ENCODE measurements at regions not wholly inside any gene's neighbourhood (a gene's known extent, or its start where the extent isn't known, plus 50 kb on each side); places are given as distances from the start of the nearest gene placed in this dataset.

DNA sequence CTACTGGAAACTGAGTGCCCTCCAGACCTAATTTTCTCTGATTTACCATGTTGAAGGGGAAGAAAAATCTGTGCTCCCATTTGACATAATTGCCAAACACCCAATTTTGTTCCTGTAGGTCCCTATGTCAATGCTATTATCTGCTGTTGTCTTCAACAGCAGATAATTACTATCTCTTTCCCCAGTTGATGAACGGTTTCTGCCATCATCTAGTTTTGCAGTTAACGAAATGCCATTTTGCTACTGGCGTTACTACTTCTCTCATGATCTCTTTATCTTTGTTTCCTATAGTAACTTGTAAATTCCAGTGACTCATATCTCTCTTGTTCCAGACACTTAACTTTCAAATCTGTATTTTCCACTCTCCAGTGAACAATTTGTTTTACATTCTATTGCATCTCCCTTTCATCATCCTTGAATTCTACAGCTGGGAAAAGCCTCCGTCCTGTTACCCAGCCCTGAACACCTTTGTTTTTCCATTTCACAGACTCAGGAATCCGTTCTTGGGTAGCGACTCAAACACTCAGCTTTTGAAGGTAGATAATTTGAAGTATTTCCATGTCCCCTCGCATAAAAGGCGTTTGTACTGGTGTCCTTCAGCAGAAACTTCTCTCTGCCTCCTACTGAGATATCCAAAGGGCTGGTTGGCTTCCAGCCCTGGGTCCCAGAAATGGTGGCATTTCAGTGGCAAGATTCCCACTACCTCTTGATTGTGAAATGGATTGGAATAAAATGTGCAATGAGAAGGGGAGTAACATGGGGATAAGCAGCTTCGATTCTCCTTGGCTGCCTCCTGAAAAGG, 111.7 kb downstream of the FOXB1 start:
- ATAC-seq (replicated peaks) (no peak), DNase-seq (no peak)
- Mint-ChIP-seq H3K36me3 (ENCODE audit: insufficient read depth) (no peaks in the 10 kb centered on the region), H3K9me3 (no peaks in the 10 kb centered on the region), H3K4me3 (no peak overlapping the region), H3K27ac (no peak overlapping the region), H3K27me3 (peaks cover 7 to 16% of the 10 kb centered on the region in 2 donors), H3K4me1 (ENCODE audit: low read depth in 2 of 2) (no peaks in the 10 kb centered on the region)

DNA sequence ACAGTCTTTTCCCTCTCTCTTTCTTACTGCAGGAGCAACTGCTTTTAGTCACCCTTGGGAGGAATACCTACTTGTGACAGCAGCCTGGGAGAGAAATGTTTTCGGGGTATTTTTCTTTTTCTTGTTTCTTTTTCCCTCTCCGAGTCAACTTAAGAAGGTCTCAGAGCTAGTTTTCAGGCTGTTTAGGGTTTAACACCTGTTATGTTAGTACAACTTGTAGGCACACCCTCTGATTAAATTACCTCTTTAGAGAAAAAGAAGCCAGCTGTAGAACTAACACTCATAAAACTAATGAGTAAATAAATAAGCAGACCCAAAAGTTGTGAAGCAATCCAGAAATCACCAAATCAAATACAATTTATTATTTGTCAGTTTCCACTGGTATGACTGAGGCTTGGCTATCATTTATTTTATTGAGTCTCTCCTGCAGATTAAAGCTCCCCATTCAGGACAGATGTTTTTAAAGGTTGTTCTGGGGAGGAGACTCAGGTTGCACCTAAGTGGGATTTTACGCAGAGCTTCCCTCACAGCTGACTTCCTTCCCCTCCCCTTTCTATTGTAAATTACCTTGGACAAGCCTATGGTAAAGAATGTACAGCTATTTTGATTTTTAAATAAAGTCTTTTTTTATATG, 112.5 kb downstream of the FOXB1 start:
- H3K4me3 Mint-ChIP-seq: no peak overlapping the region
- H3K27ac Mint-ChIP-seq: no peak overlapping the region
- DNase-seq (no peak), ATAC-seq (replicated peaks) (no peak)
- H3K9me3 Mint-ChIP-seq: no peaks in the 10 kb centered on the region
- H3K4me1 Mint-ChIP-seq (ENCODE audit: low read depth in 2 of 2): no peaks in the 10 kb centered on the region
- peaks cover 7 to 14% of the 10 kb centered on the region in 2 donors for H3K27me3 Mint-ChIP-seq
- H3K36me3 Mint-ChIP-seq (ENCODE audit: insufficient read depth): no peaks in the 10 kb centered on the region

GRCh38 chr15:60118146-60118545, 114.0 kb downstream of the FOXB1 start:
- no peak for ATAC-seq (replicated peaks)
- DNase-seq: no peak
- Mint-ChIP-seq H3K27me3 (peaks cover 7 to 14% of the 10 kb centered on the region in 2 donors), H3K27ac (no peak overlapping the region), H3K36me3 (ENCODE audit: insufficient read depth) (no peaks in the 10 kb centered on the region), H3K4me1 (ENCODE audit: low read depth in 2 of 2) (no peaks in the 10 kb centered on the region), H3K4me3 (no peak overlapping the region), H3K9me3 (no peaks in the 10 kb centered on the region)

DNA sequence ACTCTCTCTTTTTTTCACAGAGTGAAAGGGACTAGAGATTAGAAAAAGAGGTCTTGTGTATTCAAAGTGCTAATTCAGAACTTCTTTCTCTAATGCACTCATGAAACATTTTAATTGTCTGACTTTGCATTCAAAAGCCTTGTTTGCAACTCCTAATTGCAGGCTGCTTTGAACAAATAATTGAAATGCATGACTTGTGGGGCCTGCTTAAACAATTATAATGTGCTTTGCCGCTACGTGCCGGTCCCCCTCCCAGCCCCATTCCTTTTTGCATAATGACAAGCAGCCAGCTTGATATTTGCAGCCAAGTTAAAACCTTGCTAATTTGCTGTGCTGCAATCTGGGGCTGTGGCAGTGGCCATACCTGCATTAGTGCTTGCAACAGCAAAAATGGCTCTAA, 114.5 kb downstream of the FOXB1 start:
- Mint-ChIP-seq H3K27ac (no peak overlapping the region), H3K36me3 (ENCODE audit: insufficient read depth) (no peaks in the 10 kb centered on the region), H3K9me3 (no peaks in the 10 kb centered on the region), H3K4me3 (no peak overlapping the region), H3K4me1 (ENCODE audit: low read depth in 2 of 2) (no peaks in the 10 kb centered on the region), H3K27me3 (peaks cover 7 to 14% of the 10 kb centered on the region in 2 donors)
- ATAC-seq (replicated peaks): no peak
- no peak for DNase-seq

- H3K9me3 Mint-ChIP-seq: no peaks in the 10 kb centered on the region
- H3K4me3 Mint-ChIP-seq: no peak overlapping the region
- peaks cover 7 to 14% of the 10 kb centered on the region in 2 donors for H3K27me3 Mint-ChIP-seq
- H3K27ac Mint-ChIP-seq: no peak overlapping the region
- DNase-seq (no peak), ATAC-seq (replicated peaks) (no peak)
- H3K4me1 Mint-ChIP-seq (ENCODE audit: low read depth in 2 of 2): no peaks in the 10 kb centered on the region
- no peaks in the 10 kb centered on the region for H3K36me3 Mint-ChIP-seq (ENCODE audit: insufficient read depth)
These were observed 115.0 kb downstream of the FOXB1 start for GRCh38 chr15:60119101-60119500.

DNA sequence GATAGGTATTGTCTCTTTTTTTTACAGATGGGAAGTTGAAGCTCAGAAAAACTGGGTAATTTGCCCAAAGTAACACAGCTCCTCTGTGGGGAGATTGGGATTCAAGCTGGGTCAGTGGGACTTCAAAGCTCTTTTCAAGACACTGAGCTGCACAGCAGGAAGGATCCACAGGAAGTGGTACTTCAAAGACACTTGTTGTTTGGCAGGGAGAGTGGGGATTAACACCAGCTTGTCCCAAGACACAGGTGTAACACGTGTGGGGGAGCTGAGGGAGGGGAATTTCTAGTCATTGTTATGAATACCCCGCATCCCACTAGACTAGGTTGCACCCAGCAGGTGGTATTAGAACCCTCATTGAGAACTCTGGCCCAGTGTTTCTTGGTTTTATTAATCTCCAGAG, 116.0 kb downstream of the FOXB1 start:
- ATAC-seq (replicated peaks) (no peak), DNase-seq (no peak)
- Mint-ChIP-seq H3K4me3 (no peak overlapping the region), H3K9me3 (no peaks in the 10 kb centered on the region), H3K27ac (no peak overlapping the region), H3K4me1 (ENCODE audit: low read depth in 2 of 2) (no peaks in the 10 kb centered on the region), H3K27me3 (peaks cover 7 to 12% of the 10 kb centered on the region in 2 donors), H3K36me3 (ENCODE audit: insufficient read depth) (no peaks in the 10 kb centered on the region)

- peaks cover 0 to 7% of the 10 kb centered on the region in 2 donors for H3K27me3 Mint-ChIP-seq
- ATAC-seq (replicated peaks): no peak
- H3K9me3 Mint-ChIP-seq: no peaks in the 10 kb centered on the region
- no peak overlapping the region for H3K4me3 Mint-ChIP-seq
- H3K27ac Mint-ChIP-seq: no peak overlapping the region
- H3K4me1 Mint-ChIP-seq (ENCODE audit: low read depth in 2 of 2): peaks cover under 1 to 5% of the 10 kb centered on the region in 2 donors
- no peak for DNase-seq
- H3K36me3 Mint-ChIP-seq (ENCODE audit: insufficient read depth): no peaks in the 10 kb centered on the region
These were observed 117.7 kb downstream of the FOXB1 start for GRCh38 chr15:60121845-60122244.

- ATAC-seq (replicated peaks): no peak
- no peak for DNase-seq
- no peak overlapping the region for H3K4me3 Mint-ChIP-seq
- H3K27me3 Mint-ChIP-seq: peaks cover 0 to 7% of the 10 kb centered on the region in 2 donors
- peaks cover 6% of the 10 kb centered on the region for H3K36me3 Mint-ChIP-seq (ENCODE audit: insufficient read depth)
- peaks cover 4 to 11% of the 10 kb centered on the region in 2 donors for H3K4me1 Mint-ChIP-seq (ENCODE audit: low read depth in 2 of 2)
- no peaks in the 10 kb centered on the region for H3K9me3 Mint-ChIP-seq
- no peak overlapping the region for H3K27ac Mint-ChIP-seq
These were observed 118.6 kb downstream of the FOXB1 start for GRCh38 chr15:60122691-60123090.

DNA sequence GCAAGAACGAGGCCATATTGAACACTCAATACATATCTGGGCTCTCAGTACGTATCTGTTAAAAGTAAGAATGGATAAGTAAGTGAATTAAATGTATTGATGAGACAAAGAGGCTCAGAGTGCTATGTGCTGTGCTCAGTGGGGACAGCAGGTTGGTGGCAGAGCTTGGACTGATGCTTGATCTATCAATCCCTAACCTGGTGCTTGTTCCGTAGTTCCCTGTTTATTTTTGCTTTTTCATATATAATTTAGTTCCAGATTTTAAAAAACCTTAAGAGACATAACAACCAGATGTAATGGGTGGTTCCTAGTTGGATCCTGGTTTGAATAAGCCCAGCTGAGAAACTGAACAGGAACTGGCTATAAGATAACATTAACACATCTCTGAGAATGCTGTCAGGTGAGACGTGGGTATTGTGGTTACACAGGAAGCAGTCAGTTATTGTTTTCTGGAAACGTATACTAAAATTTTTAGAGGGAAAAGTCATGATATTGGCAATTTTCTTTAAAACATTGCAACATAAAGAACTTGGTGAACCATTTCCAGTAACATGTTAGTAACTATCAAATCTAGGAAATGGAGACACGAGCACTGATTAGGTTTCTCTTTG, 120.5 kb downstream of the FOXB1 start:
- no peaks in the 10 kb centered on the region for H3K27me3 Mint-ChIP-seq
- no peak overlapping the region for H3K4me3 Mint-ChIP-seq
- H3K36me3 Mint-ChIP-seq (ENCODE audit: insufficient read depth): peaks cover 9% of the 10 kb centered on the region
- H3K9me3 Mint-ChIP-seq: no peaks in the 10 kb centered on the region
- DNase-seq (no peak), ATAC-seq (replicated peaks) (no peak)
- peak overlapping the region in 1 of 2 donors; percentile 25 for H3K27ac Mint-ChIP-seq
- peaks cover 9 to 22% of the 10 kb centered on the region in 2 donors for H3K4me1 Mint-ChIP-seq (ENCODE audit: low read depth in 2 of 2)

- no peaks in the 10 kb centered on the region for H3K27me3 Mint-ChIP-seq
- no peaks in the 10 kb centered on the region for H3K9me3 Mint-ChIP-seq
- ATAC-seq (replicated peaks) (no peak), DNase-seq (no peak)
- peak overlapping the region; percentile 25 to 66 for H3K27ac Mint-ChIP-seq
- H3K36me3 Mint-ChIP-seq (ENCODE audit: insufficient read depth): peaks cover 9% of the 10 kb centered on the region
- no peak overlapping the region for H3K4me3 Mint-ChIP-seq
- peaks cover 9 to 22% of the 10 kb centered on the region in 2 donors for H3K4me1 Mint-ChIP-seq (ENCODE audit: low read depth in 2 of 2)
These were observed 121.2 kb downstream of the FOXB1 start for GRCh38 chr15:60125334-60125733.

GRCh38 chr15:60126200-60126599, 122.1 kb downstream of the FOXB1 start:
- Mint-ChIP-seq H3K9me3 (no peaks in the 10 kb centered on the region), H3K27ac (peak overlapping the region; percentile 92 to 98), H3K27me3 (no peaks in the 10 kb centered on the region), H3K4me1 (ENCODE audit: low read depth in 2 of 2) (peaks cover 9 to 22% of the 10 kb centered on the region in 2 donors), H3K4me3 (peak overlapping the region in 1 of 2 donors; percentile 89), H3K36me3 (ENCODE audit: insufficient read depth) (peaks cover 9% of the 10 kb centered on the region)
- DNase-seq (no peak), ATAC-seq (replicated peaks) (no peak)

- peak overlapping the region; percentile 92 to 98 for H3K27ac Mint-ChIP-seq
- DNase-seq (no peak), ATAC-seq (replicated peaks) (no peak)
- H3K27me3 Mint-ChIP-seq: no peaks in the 10 kb centered on the region
- H3K4me1 Mint-ChIP-seq (ENCODE audit: low read depth in 2 of 2): peaks cover 9 to 22% of the 10 kb centered on the region in 2 donors
- H3K9me3 Mint-ChIP-seq: no peaks in the 10 kb centered on the region
- H3K36me3 Mint-ChIP-seq (ENCODE audit: insufficient read depth): peaks cover 9% of the 10 kb centered on the region
- H3K4me3 Mint-ChIP-seq: peak overlapping the region; percentile 84 to 89
These were observed 122.5 kb downstream of the FOXB1 start for GRCh38 chr15:60126661-60127060.

DNA sequence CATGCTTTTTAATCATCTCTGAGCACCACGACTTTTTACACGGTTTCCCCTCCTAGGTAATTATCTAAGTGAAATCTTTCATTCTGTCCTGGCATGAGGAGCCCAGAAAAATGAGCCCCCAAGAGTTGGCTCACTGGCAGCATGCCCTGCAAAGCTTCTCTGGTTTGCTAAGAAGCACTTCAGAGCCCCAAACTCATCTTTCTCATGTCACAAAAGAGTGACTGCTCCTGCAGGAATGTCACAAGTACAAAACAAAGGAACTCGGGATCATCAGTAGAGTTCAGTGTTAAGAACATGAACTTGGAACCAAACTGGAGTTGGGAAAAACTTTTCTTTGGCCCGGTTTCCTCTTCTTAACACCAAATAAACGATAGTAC, 123.9 kb downstream of the FOXB1 start:
- H3K4me1 Mint-ChIP-seq (ENCODE audit: low read depth in 2 of 2): peaks cover 9 to 22% of the 10 kb centered on the region in 2 donors
- DNase-seq (no peak), ATAC-seq (replicated peaks) (no peak)
- H3K36me3 Mint-ChIP-seq (ENCODE audit: insufficient read depth): peaks cover 9% of the 10 kb centered on the region
- no peaks in the 10 kb centered on the region for H3K9me3 Mint-ChIP-seq
- H3K27ac Mint-ChIP-seq: peak overlapping the region; percentile 92 to 98
- H3K4me3 Mint-ChIP-seq: peak overlapping the region; percentile 84 to 89
- no peaks in the 10 kb centered on the region for H3K27me3 Mint-ChIP-seq

- Mint-ChIP-seq H3K4me1 (ENCODE audit: low read depth in 2 of 2) (peaks cover 9 to 22% of the 10 kb centered on the region in 2 donors), H3K9me3 (no peaks in the 10 kb centered on the region), H3K27ac (peak overlapping the region; percentile 92 to 98), H3K4me3 (peak overlapping the region; percentile 84 to 89), H3K36me3 (ENCODE audit: insufficient read depth) (peaks cover 9% of the 10 kb centered on the region), H3K27me3 (peaks cover 4% of the 10 kb centered on the region in 2 donors)
- DNase-seq: no peak
- ATAC-seq (replicated peaks): no peak
These were observed 124.6 kb downstream of the FOXB1 start for GRCh38 chr15:60128710-60129109.

Measured in effector memory CD8-positive, alpha-beta T cell (primary cell).